ENCODE measurements at regions not wholly inside any gene's neighbourhood (a gene's known extent, or its start where the extent isn't known, plus 50 kb on each side); places are given as distances from the start of the nearest gene placed in this dataset.

DNA sequence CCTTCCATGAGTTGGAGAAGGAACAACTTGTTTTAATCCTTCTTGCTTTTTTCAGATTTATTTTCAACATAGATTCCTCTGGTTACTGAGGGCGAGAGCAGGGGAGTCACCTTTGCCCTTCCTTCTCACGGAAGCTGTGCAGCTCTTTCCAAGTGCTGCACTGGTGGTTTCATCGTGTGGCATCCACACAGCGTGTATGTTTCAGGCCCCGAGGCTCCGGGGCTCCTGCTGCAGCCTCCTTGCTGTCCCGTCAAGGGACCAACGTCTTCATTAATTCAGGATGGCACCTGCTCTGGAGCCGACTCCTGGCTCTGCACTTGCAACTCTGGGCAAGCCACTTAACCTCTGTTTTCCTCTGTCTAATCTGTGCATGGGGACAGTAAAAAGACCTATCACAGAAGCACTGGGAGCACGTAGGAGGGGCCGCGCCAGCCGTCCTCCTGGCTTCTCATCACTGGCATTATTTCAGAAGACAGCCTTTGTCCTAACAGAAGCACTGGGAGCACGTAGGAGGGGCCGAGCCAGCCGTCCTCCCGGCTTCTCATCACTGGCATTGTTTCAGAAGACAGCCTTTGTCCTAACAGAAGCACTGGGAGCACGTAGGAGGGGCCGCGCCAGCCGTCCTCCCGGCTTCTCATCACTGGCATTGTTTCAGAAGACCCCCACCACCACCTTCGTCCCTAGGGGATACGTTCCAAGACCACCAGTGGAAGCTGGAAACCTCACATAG is 117.8 kb upstream of the NKX1-1 start:
- TF ChIP-seq, protein P1, sequence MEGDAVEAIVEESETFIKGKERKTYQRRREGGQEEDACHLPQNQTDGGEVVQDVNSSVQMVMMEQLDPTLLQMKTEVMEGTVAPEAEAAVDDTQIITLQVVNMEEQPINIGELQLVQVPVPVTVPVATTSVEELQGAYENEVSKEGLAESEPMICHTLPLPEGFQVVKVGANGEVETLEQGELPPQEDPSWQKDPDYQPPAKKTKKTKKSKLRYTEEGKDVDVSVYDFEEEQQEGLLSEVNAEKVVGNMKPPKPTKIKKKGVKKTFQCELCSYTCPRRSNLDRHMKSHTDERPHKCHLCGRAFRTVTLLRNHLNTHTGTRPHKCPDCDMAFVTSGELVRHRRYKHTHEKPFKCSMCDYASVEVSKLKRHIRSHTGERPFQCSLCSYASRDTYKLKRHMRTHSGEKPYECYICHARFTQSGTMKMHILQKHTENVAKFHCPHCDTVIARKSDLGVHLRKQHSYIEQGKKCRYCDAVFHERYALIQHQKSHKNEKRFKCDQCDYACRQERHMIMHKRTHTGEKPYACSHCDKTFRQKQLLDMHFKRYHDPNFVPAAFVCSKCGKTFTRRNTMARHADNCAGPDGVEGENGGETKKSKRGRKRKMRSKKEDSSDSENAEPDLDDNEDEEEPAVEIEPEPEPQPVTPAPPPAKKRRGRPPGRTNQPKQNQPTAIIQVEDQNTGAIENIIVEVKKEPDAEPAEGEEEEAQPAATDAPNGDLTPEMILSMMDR (conservative IDR thresholded peaks at IDR 0.05; ENCODE audit: low read depth, low read length) = no peak
- TF ChIP-seq EZH2 (IDR thresholded peaks at IDR 0.05; ENCODE audit: low read length, unreplicated experiment) (no peak), EZH2phosphoT487 (IDR thresholded peaks at IDR 0.05; ENCODE audit: borderline replicate concordance, low read length) (no peak)

Data from PC-3 (cell line).